ENCODE measurements at regions not wholly inside any gene's neighbourhood (a gene's known extent, or its start where the extent isn't known, plus 50 kb on each side); places are given as distances from the start of the nearest gene placed in this dataset.

DNA sequence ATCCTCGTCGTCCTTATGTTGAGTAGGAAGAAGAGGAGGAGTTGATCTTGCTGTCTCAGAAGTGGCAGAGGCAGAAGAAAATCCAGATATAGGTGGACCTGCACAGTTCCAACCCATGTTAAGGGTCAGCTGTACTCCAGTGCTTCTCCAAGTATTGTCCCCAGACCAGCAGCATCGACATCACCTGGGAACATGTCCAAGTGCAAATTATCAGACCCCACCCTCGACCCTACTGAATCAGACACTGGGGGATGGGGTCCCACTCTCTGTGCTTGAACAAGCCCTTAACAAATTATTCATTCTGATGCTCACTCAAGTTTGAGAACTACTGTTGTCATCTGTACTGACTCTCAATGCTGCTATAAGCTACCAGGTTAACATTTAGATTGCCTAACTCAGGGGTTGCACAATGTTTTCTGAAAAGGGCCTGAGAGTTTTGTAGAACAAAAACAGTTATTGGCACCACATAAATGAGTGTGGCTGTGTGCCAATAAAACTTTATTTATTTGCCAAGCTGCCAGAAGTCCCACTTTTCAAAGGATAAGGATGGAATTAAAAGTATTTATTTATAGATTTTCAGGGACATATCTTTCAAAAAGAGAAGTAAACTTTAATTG is 226.7 kb upstream of the IPO5 start:
- 61 to 67% (median 64%) methylated on average over 4 of the region's 4 CpGs for WGBS, 4 donors
- intact Hi-C loops (cut with DNase I), result no loop called here
- no peaks in the 10 kb centered on the region for H3K27me3 ChIP-seq
- peaks cover 0 to 7% (median 0%) of the 10 kb centered on the region in 12 donors for H3K4me1 ChIP-seq
- ATAC-seq (peak in 2 of 4 donors; percentile 34 to 50), DNase-seq (no peak)
- H3K4me3 ChIP-seq, result no peak overlapping the region
- H3K9me3 ChIP-seq, result no peaks in the 10 kb centered on the region
- H3K36me3 ChIP-seq, result no peaks in the 10 kb centered on the region
- TF ChIP-seq POLR2A (IDR thresholded peaks at IDR 0.05), result no peak
- no peak for TF ChIP-seq CTCF (IDR thresholded peaks at IDR 0.05)
- no peak overlapping the region for H3K27ac ChIP-seq

- H3K36me3 ChIP-seq, result no peaks in the 10 kb centered on the region
- 86 to 91% (median 89%) methylated on average over 4 of the region's 4 CpGs for WGBS, 4 donors
- no peak for TF ChIP-seq CTCF (IDR thresholded peaks at IDR 0.05)
- no peak for TF ChIP-seq POLR2A (IDR thresholded peaks at IDR 0.05)
- no peak overlapping the region for H3K4me3 ChIP-seq
- H3K27me3 ChIP-seq, result no peaks in the 10 kb centered on the region
- intact Hi-C loops (cut with DNase I), result no loop called here
- H3K27ac ChIP-seq, result no peak overlapping the region
- peaks cover 0 to 7% (median 0%) of the 10 kb centered on the region in 12 donors for H3K4me1 ChIP-seq
- DNase-seq (no peak), ATAC-seq (no peak)
- no peaks in the 10 kb centered on the region for H3K9me3 ChIP-seq
These were observed 225.5 kb upstream of the IPO5 start for GRCh38 chr13:97727991-97728390.

DNA sequence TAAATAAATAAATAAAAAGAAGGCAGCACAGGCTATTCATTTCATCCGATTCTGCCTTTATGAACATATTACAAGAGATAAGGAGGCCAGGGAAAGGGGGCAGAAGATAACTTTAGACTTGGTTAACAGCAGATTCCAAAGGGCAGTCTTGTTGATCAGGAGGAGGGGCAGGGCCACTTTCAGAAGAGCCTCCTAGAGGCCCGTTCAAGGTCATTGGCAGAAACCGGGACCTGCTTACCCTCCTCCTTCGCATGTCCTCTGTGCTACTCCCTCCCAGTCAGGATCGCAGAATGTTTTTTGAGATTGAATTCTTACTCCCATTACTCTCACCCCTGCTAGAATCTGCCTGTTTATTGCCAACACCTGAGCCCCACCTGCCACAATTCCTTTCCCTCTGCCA is 217.0 kb upstream of the IPO5 start:
- no peak for DNase-seq
- Histone ChIP-seq H3K27me3 (no peaks in the 10 kb centered on the region), H3K36me3 (no peaks in the 10 kb centered on the region), H3K4me3 (no peak overlapping the region), H3K27ac (no peak overlapping the region), H3K9me3 (peaks cover 0 to 4% (median 0%) of the 10 kb centered on the region in 12 donors), H3K4me1 (no peaks in the 10 kb centered on the region)
- no peak for TF ChIP-seq POLR2A (IDR thresholded peaks at IDR 0.05)
- no peak for TF ChIP-seq CTCF (IDR thresholded peaks at IDR 0.05)
- whole genome bisulfite sequencing, 4 donors, result 84 to 89% (median 86%) methylated on average over 5 of the region's 5 CpGs
- intact Hi-C loops (cut with DNase I), result no loop called here
- ATAC-seq, result no peak

GRCh38 chr13:97742084-97742483 is 211.4 kb upstream of the IPO5 start:
- no peak overlapping the region for H3K27ac ChIP-seq
- no peaks in the 10 kb centered on the region for H3K27me3 ChIP-seq
- TF ChIP-seq POLR2A (IDR thresholded peaks at IDR 0.05) (no peak), CTCF (IDR thresholded peaks at IDR 0.05) (no peak)
- intact Hi-C loops (cut with DNase I), result no loop called here
- H3K4me1 ChIP-seq, result peaks cover 0 to 9% (median 2%) of the 10 kb centered on the region in 12 donors
- H3K9me3 ChIP-seq, result peaks cover 0 to 4% (median 0%) of the 10 kb centered on the region in 12 donors
- DNase-seq, result no peak
- no peaks in the 10 kb centered on the region for H3K36me3 ChIP-seq
- ATAC-seq, result peak in 1 of 4 donors; percentile 50
- WGBS, 4 donors, result 52 to 70% (median 55%) methylated on average over 2 of the region's 2 CpGs
- H3K4me3 ChIP-seq, result no peak overlapping the region
